Breast epithelium (tissue), 3 donors: ENCODE measurements at regions not wholly inside any gene's neighbourhood (a gene's known extent, or its start where the extent isn't known, plus 50 kb on each side); places are given as distances from the start of the nearest gene placed in this dataset.
"Not testable (repeated sequence)": the region's sequence is repeated elsewhere in the genome, so short reads cannot be mapped to it uniquely, and the experiment has no call there.

Experiments used
- POLR2A ChIP-seq: fragments of 450-650 bp; IDR thresholded peaks from one replicate; pipeline ENCODE4 v1.6.1; 2016; ENCODE audit warnings: antibody characterized with exemption, mild to moderate bottlenecking, moderate library complexity
- TF ChIP-seq, protein P1 (sequence below), 3 donors: fragments of 450-650 bp; IDR thresholded peaks; one replicate each; pipeline ENCODE4 v1.5.1; 2016 to 2017; ENCODE audit warnings: antibody characterized with exemption in 3 of 3, mild to moderate bottlenecking in 3 of 3, moderate library complexity in 3 of 3

DNA sequence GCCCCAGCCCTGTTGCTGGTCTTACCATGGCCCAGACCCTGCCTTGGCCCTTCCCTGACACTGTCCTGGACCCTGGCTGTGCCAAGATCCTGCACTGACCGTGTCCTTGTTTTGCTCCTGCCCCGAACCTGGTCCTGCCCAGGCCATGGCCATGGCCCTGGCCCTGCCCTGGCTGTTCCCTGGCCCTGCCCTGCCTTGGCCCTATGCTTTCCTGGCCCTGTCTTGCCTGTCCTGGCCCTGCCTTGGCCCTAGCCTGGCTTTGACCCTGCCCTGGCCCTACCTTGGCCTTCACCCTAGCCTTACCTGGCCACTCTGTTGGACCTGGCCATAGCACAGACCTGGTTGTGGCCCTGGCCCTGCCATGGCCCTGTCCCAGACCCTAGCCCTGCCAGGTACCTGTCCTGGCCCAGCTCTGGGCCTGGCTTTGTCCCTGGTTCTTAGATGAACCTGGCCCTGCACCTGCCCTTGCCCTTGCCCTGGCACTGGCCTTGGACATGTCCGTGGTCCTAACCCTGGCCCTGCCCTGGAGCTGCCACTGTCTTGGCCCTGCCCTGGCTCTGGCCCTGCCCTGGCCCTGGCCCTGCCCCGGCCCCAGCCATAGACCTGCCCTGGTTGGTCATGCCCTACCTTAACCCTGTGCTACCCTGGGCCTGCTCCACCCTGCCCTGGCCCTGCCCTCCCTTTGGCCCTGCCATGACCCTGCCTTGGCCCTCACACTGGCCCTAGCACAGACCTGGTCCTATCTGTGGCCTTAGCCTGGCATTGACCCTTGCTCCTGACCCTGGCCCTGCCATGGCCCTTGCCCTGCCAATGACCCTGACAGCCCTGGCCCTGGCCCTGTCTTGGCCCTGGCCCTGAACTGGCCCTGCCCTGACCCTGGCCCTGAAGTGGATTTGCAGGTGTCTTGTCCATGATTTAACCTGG is 238.1 kb downstream of the GOLGA6L6 start:
- TF ChIP-seq, protein P1, sequence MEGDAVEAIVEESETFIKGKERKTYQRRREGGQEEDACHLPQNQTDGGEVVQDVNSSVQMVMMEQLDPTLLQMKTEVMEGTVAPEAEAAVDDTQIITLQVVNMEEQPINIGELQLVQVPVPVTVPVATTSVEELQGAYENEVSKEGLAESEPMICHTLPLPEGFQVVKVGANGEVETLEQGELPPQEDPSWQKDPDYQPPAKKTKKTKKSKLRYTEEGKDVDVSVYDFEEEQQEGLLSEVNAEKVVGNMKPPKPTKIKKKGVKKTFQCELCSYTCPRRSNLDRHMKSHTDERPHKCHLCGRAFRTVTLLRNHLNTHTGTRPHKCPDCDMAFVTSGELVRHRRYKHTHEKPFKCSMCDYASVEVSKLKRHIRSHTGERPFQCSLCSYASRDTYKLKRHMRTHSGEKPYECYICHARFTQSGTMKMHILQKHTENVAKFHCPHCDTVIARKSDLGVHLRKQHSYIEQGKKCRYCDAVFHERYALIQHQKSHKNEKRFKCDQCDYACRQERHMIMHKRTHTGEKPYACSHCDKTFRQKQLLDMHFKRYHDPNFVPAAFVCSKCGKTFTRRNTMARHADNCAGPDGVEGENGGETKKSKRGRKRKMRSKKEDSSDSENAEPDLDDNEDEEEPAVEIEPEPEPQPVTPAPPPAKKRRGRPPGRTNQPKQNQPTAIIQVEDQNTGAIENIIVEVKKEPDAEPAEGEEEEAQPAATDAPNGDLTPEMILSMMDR (IDR thresholded peaks at IDR 0.05): not testable (repeated sequence)
- not testable (repeated sequence) for TF ChIP-seq POLR2A
